Stimulated activated CD4-positive, alpha-beta T cell treated with anti-CD3 and anti-CD28 coated beads, Interleukin-15, amount 100 ng/mL, for 24 hours (primary cell): ENCODE measurements at regions not wholly inside any gene's neighbourhood (a gene's known extent, or its start where the extent isn't known, plus 50 kb on each side); places are given as distances from the start of the nearest gene placed in this dataset.
"Not testable (repeated sequence)": the region's sequence is repeated elsewhere in the genome, so short reads cannot be mapped to it uniquely, and the experiment has no call there.

Source experiments
- DNase-seq: peaks from one replicate; pipeline ENCODE4 v3.0.0-alpha.2; 2020

DNA sequence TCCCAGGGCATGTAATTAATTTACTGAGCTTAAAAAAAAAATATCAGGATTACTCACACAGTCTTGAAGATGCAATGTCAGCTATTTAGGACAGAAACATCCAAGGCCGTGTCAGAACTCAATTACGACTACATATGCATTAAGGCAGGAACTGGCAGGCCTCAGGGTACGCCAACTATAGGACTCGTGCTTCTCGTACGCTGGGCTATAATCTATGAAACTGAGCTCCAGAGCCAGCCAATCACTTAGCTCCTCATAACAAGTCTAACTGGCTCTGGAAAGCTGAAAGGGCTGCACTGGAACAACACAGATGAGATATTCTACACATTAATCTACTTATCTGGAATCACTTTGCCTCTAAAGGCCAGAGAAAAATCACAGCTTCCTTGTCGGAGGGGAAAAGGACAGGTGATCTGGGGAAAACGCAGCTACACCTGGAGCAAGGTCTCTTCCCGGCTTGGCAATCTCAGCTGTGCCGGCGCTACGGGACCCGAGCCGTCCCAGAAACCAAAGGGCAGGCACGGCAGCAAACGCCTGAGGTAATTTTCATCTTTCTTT is 212.0 kb downstream of the DEPDC1B start:
- DNase-seq = no peak

DNA sequence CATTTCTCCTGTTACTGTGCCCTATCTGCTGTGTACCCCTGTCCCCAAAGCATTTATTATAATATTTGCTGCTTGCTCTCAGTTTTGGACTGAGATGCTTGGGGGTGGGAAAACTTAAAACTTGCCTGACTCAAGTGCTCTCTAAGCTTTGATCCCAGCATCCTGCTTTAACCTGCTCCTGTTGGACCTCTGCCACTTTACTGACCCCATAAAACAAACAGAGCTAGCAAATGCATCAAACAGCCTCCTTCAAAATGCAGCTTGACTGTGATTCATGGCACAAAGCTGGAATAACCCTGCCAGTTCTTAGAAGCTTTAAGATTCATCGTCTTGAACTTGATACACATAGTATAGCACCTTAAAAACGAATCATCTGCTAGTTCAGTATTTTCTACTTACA is 212.5 kb downstream of the DEPDC1B start:
- DNase-seq = no peak

DNA sequence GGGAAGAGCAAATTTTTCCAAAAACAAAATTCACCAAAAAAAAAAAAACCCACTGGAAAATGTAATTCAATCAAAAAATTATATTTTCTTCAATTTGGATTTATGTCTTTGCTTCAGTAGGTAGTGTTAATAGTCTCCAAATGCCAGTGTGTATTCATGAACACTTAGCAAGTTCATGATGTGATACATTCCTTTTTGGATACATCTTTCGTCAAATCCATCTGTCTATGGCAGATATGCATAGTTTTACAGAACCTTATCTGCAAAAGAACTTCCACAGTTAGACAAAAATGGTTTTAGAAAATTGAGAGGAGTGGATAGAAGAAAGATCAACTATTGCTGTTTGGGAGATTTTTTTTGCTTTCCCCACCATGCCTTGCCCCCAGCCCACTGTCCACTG is 214.6 kb downstream of the DEPDC1B start:
- DNase-seq = no peak

DNA sequence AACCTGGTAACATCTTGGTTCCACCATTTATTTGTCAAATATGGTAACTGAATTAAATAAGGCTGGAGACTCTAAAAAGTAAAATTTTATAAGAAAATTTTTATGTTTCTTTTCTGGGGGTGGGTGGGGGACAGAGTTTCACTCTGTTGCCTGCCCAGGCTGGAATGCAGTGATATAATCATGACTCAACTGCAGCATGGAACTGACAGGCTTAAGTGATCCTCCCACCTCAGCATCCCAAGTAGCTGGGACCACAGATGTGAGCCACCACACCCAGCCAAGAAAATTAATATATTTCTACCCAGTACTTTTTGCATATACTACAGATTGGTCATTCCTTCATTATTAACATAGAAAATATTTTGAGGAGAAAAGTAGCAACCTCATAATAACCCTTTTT is 216.9 kb downstream of the DEPDC1B start:
- no peak for DNase-seq

DNA sequence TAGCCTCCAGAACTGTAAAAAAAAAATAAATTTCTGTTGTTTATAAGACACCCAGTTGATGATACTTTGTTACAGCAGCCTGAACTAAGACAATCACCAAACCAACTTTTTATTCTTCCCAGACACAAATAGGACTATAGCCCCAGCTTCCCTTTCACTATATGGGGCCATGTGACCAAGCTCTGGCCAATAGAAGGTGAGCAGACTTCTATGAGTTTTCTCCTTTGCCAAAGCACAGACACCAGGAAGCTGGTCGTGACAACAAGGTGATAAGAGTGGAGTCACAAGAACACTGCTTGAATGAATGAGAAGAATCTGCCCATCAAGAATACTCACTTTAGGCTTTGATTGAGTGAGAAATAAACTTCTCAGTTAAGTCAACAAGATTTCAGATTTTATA is 217.7 kb downstream of the DEPDC1B start:
- no peak for DNase-seq

DNA sequence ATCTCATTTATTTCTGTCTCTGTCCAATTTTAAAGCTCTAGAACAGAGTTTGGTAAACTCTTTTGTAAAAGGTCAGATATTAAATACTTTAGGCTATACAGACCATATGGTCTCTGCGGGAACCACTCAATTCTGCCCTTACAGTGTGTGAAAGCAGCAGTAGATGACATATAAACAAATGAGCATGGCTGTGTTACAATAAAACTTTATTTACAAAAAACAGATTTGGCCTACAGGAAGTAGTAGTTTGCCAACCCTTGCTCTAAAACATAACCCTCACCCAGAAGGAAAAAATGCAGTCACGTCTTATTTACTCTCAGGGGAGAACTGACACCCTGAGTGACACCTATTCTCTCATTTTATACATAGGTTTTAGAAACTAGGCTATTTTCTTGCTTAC is 220.4 kb downstream of the DEPDC1B start:
- DNase-seq = no peak

DNA sequence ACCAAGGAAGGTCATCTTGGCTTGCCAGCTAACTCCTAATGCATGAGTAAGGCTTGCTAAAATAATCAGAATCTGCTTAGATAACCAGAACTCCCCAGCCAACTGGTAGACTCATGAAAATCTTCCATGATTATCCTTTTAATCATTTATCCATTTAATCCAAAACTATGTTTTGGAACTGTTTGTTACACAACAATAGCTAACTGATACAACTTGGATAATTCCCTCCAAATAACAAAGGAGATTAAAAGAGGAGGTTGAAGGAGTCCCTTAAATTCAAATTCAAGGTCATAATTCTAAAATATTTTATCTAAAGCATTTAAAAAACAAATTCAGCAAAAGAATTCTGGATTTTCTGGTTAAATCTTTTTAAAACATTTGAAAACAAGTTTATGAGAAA is 222.1 kb downstream of the DEPDC1B start:
- DNase-seq = no peak

DNA sequence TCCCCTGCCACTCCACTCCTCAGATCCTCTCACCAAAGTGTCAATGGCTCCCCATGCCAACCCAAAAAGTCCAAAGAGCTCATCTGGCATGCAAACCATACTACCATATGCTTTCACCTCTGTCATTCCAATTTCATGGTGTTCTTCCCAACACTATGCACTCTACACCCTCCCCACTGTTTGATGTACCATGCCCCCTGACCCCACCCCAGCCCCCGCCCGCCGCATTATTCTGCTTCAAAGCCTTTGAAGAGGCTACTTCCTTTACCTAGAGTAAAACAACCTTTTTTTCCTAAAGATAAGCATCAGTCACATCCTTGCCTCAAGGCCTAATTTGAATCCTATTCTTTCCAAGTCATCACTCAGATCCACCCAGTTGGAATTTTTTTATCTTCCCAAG is 226.3 kb downstream of the DEPDC1B start:
- no peak for DNase-seq

DNA sequence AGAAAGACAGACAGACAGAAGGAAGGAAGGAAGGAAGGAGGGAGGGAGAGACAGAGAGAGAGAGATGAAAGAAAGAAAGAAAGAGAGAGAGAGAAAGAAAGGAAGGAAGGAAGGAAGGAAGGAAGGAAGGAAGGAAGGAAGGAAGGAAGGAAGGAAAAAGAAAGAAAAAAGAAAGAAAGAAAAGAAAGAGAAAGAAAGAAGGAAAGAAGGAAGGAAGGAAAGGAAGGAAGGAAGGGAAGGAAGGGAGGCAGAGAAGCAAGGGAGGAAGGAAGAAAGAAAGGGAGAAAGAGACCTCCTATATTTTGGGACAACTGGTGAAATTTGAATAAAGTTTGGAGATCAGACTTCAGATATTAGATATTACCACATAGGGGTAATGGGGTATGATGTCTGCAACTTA is 226.9 kb downstream of the DEPDC1B start:
- not testable (repeated sequence) for DNase-seq

DNA sequence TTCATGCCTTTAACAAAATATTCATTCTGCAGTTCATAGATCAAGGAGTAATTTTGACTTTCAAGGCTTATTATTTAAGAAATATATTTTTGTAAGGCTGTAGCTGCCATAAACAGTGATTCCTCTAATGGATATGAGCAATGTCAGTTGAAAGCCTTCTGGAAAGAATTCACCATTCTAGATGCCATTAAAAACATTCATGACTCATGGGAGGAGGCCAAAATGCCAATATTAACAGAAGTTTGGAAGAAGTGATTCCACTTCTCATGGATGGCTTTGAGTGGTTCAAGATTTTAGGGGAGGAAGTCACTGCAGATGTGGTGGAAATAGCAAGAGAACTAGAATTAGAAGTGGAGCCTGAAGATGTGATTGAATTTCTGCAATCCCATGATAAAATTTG is 229.1 kb downstream of the DEPDC1B start:
- DNase-seq = no peak

DNA sequence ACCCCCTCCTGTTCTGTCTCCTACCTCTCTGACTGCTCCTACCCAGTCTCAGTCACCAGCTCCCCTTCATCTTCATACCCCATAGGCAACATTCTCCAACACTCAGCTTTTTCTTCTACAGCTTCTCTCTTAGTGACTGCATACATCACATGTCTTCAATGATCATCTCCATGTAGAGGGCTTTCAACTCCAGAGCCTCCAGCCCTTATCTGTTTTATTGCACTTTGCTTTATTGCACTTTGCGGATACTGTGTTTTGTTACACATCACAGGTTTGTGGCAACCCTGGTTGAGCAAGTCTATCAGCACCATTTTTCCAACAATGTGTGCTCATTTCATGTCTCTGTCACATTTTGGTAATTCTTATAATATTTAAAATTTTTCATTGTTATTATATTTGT is 230.7 kb downstream of the DEPDC1B start:
- no peak for DNase-seq

DNA sequence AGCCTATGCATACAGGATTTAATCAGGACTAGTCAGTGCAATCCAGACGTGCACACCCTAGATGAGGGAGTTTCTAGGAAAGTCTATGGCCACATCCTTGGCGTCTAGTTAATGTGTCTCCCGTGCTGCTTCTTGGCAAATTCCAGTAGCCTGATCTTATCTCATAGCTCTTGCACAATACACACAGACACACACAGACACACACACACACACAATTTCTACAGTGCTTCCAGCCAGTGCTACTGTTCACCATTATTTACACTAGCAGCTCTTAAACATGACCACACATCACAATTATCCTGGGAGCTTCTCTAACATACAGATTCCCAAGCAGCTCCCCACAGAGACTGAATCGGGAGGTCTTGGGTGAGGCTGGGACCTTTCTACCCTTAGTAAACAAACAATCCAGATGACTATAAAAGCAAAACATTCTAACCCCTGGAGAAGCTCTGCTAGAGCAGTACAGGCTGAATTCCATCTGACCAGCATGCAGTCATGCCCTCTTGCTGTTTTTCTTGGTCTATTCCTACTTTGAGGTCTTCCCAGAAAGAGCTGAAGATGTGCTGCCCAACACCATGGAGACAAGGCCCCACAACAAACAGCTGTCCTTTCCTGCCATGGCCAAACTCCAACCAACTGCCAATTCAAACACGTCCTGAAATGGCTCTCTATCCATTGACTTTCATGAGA is 236.6 kb downstream of the DEPDC1B start:
- no peak for DNase-seq

DNA sequence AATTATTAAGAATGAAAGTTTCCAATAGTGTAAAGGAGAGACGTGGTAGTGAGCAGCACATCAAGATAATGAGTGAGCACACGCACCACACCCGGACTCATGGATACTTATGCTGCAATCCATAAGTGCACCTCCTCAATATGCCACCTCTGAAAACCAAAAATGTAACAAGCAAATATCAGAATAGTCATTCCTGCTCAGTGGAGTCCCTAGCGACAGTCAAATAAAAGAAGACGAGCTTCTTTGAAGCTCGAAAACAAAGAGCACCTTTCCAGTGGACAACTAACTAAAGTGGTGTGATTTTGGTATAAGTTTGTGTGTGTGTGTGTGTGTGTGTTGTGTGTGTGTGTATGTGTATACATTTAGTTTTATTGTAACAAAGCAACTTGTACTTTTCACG is 241.3 kb downstream of the DEPDC1B start:
- DNase-seq = no peak

DNA sequence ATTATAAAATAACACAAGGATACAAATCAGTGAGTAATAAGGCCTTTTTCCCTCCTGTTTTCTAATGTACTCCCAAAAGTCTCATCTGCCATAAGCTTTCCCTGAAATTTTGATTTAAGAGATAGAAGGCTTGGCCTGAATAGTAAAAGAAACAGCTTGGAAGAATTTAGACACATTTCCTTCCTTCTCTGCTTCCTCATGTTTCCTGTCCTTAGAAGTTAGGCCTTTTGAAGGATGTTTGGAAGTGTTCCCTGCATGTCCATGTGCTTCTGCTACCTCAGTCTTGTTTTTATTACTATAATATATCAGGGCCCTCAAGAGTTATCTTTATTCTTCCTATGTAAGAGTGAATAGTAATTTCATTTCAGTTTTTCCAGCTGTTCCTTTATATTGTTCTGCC is 242.7 kb downstream of the DEPDC1B start:
- no peak for DNase-seq

DNA sequence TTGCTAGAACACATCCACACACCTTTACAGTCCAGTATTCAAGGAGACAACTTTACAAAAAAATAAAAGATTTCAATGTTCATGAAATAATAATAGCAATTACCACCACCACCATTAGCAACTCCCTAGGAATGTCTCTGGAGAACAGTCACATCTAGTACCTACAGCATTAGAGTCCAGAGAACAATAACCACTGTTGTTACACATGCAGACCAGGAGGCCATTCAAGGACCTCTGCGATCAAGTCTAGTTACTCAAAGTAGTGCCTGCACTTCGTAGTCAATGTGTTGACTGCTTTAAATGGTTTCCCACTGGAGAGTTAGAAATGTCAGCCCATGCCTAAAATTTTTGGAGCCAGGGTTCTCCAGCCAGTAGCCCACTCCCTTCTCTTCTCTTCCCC is 244.4 kb downstream of the DEPDC1B start:
- no peak for DNase-seq

DNA sequence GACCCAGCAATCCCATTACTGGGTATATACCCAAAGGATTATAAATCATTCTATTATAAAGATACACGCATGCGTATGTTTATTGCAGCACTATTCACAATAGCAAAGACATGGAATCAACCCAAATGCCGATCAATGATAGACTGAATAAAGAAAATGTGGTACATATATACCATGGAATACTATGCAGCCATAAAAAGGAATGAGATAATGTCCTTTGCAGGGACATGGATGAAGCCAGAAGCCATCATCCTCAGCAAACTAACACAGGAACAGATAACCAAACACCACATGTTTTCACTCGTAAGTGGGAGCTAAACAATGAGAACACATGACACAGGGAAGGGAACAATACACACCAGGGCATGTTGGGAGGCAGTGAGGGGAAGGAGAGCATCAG is 245.7 kb downstream of the DEPDC1B start:
- DNase-seq = not testable (repeated sequence)

DNA sequence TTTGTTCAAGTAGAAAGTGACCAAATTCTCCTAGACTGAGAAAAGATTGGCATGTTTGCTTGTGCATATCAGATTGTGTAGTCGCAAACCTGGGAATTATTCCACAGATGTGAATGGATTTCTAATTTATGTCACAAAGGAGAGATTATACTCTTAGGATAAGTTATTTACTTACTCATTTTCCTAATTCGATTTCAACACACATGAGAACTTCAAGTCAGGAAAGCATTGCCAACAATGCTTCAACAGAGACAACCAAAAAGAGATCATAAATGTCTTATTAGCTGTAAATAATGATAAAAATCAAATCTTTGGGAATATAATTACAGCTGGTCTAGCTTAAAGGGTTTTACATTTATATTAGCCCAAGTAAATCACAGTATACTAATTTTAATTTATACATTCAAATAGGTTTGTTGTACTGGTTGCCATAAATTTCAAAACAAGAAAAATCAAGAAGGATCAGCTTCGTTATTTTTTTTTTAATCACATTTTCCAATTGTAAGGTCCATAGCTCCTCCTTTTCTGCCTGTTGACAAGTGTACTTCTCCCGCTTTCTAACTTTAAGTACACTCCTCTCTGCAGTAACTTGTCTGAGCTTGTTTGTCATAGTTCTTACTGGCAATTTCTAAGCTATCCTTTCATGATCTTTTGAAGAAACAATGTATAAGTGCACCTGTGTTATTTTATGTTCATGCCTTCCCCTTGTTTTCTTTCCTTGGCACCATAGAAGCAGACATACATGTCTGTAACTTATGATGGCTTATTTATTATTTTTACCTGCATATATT is 246.6 kb downstream of the DEPDC1B start:
- no peak for DNase-seq

DNA sequence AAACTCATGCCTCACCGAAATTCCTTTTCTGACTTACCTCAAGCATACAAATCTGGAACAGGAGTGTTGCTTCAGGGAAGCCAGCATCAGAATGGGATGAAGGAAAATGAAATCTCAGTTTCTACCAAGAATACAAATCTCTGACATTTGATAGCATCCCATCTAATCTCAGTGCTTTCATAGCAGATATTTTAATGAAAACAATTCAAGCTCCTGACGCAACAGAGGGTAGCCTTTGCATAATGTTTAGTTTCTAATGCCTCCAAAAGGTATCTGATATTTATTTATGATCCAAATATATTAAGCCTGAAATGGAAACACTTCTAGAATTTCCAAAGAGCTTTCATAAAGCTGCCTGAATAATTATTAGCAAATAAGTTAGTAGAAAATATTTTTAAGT is 251.4 kb downstream of the DEPDC1B start:
- no peak for DNase-seq

DNA sequence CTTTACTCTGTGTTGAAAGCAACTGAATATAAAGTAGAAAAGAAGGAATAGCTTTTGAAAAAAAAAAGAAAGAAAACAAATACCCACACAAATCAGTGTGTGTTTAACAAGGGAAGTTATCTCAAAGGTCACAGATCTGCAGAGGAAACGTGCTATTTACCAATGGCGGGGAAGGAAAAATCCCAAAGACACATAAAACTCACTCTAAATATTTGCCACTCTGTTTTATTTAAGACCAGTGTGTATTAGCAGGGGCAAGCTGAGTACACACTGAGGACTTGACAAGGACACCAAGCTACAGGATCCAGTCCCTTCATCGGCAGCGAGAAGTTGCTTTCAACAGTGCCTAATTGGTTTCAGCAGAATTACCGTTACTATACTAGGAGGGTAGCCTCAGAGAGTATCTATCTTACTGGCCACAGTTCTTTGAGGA is 252.5 kb downstream of the DEPDC1B start:
- no peak for DNase-seq

DNA sequence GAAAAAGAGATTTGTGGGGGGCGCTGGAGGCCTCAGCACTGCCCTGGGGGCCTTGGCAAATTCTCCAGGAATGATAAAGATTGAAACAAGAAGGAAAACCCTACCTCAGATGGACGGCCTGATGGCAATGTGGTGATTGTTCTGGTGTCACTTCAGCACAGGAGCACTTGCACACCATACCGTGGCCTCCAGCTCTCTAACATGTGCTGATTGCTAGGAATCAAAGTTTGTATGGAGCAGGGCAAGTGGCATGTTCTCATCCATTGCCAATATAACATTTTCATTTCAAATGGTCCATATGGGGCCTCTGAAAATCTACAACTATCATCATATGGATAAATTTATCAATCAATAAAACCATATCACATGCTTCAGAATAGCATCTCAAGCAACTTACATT is 253.0 kb downstream of the DEPDC1B start:
- no peak for DNase-seq

DNA sequence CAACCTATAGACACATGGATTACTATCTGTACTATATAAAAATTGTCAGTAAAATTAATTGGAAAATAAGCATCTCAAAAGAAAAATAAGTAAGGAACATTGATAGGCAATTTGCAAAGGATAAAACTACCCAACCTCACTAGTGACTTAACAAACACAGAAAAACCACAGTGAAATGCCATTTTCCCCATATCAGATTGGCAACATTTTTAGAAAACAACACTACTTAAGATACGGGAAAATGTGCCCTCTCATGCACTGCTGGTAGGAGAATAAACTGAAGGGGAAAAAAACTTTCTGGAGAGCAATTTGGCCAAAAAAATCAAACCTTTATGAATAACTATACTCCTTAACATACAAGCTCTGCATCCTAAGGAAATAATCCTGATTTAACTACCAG is 254.0 kb downstream of the DEPDC1B start:
- no peak for DNase-seq

DNA sequence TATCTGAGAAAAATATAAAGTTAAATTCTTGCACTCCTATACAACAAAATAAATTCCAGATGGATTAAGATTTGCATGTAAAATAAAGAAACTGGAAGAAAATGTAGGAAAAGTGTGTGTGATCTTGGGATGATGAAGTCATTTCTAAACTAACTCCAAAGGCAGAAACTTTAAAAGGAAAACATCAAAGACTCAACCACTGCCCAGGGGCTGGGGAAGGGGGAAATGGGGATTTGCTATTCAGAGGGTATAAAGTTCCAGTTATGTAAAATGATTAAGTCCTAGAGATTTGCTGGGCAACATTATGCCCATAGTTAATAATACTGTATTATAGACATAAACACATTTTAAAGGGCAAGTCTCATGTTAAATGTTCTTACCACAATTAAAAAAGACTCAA is 254.5 kb downstream of the DEPDC1B start:
- DNase-seq = no peak

DNA sequence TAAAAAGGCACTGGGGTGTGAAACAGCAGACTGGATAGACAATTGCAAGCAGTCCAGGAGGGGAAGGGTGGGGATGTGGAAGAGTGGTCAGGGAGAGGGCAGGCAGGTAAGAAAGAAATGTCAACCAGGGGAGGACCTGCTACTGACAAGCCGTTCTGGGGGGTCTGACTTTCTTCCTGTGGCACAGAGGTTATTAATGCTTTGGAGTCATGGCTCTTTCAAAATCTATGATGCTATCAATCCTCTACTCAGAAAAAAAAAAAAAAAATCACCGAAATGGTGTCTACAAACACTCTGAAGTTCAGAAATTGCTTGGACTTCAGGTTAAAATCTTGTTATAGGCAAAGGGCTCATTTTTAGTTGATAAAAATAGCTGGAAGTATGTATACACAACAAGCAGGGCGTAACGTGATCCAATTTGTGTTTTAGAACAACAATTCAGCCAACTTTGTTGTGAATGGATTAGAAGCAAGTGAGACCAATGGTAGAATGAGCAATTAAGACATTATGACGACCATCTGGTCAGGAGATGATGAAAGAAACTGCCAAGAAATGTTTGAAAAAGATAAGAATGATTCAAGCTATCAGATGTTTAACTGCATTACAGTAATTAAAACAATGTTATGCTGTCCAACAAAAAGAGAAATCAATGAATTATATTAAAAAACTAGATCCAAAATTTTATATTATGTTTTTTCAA is 255.2 kb downstream of the DEPDC1B start:
- no peak for DNase-seq

DNA sequence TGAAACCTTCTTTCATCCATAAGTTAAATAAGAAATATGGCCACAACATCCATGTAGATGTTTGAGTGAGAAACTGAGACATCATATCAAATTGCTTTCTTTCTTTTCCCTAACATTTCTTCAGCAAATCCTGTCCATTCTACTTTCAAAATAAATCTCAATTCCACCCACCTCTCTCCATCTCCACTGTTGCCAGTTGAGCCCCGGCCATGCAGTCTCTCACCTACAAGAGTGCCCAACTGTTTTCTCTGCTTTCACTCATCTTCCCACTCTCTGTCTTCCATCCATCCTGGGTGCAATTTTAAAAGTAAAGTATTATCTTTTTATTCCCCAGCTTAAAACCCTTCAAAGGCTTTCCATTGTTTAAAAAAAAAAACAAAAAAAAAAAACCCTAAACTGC is 260.4 kb downstream of the DEPDC1B start:
- DNase-seq = no peak
